Activated CD4-positive, alpha-beta T cell treated with anti-CD3 and anti-CD28 coated beads, Interleukin-2, amount 10 ng/mL, durations not matched to agents 24 days and 14 days (primary cell): ENCODE measurements at regions not wholly inside any gene's neighbourhood (a gene's known extent, or its start where the extent isn't known, plus 50 kb on each side); places are given as distances from the start of the nearest gene placed in this dataset.

Source experiments
- DNase-seq: peaks from one replicate; pipeline ENCODE4 v3.0.0; 2022
- H3K27ac Mint-ChIP-seq: one replicate; pipeline ENCODE4 v1.8.0; 2022; ENCODE audit warnings: mild to moderate bottlenecking, mixed read lengths
- H3K27me3 Mint-ChIP-seq: one replicate; pipeline ENCODE4 v1.8.0; 2022; ENCODE audit warnings: mixed read lengths
- H3K36me3 Mint-ChIP-seq: one replicate; pipeline ENCODE4 v1.8.0; 2022; ENCODE audit warnings: low read depth, mild to moderate bottlenecking, mixed read lengths
- H3K4me1 Mint-ChIP-seq: one replicate; pipeline ENCODE4 v1.8.0; 2021; ENCODE audit warnings: mixed read lengths
- H3K4me3 Mint-ChIP-seq: one replicate; pipeline ENCODE4 v1.8.0; 2022; ENCODE audit warnings: mild to moderate bottlenecking, moderate library complexity, mixed read lengths
- H3K9me3 Mint-ChIP-seq: one replicate; pipeline ENCODE4 v1.8.0; 2021; ENCODE audit warnings: mixed read lengths
- intact Hi-C: fragments of 100-400 bp; cut with micrococcal nuclease; formaldehyde crosslinking; loops from one replicate; pipeline ENCODE4 v1.15.1; 2023

- intact Hi-C loops = no loop called here
- Mint-ChIP-seq H3K9me3 (peaks cover 5% of the 10 kb centered on the region), H3K27me3 (peaks cover 8% of the 10 kb centered on the region), H3K27ac (no peak overlapping the region), H3K4me1 (no peaks in the 10 kb centered on the region), H3K36me3 (no peaks in the 10 kb centered on the region), H3K4me3 (no peak overlapping the region)
- DNase-seq = no peak
Measured at GRCh38 chr15:95645791-95646338, 684.6 kb upstream of the NR2F2 start.

DNA sequence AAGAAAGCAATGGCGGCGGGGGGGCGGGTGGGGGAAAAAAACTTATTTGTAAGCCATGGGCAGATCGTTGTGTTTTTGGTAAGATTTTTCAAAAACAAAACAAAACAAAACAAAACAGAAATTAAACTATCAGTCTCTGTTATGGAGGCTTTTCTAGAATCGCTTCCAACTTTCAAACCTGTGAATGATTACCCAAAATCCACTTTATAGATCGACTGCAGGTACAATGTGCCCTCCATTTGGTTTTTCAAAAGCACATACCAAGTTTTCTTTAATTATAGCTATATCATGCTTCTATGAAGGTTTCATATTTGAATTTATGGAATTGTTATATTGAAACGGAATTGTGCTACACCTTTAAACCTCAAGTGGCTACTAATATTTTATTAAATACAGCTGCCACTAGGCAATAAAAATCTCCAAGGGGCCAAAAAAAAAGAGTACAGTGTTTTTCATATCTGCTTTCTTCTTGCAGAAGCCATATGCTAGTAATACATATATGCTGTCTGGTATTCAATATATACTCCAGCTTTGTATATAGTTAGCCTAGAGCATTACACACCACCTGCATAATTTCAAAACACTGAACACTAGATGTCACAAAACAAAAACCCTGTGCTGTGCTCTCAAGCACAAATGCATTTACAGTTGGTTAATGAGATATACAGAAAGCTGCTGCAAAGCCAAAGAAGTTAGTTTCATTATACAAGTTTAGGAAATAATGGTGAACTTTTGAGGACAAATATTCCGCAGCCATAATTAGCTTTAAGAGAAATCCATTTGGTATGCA, 683.8 kb upstream of the NR2F2 start:
- no peaks in the 10 kb centered on the region for H3K36me3 Mint-ChIP-seq
- intact Hi-C loops = no loop called here
- no peaks in the 10 kb centered on the region for H3K4me1 Mint-ChIP-seq
- peaks cover 5% of the 10 kb centered on the region for H3K9me3 Mint-ChIP-seq
- peaks cover 8% of the 10 kb centered on the region for H3K27me3 Mint-ChIP-seq
- DNase-seq = no peak
- H3K4me3 Mint-ChIP-seq = no peak overlapping the region
- no peak overlapping the region for H3K27ac Mint-ChIP-seq

GRCh38 chr15:95647531-95648277, 682.8 kb upstream of the NR2F2 start:
- no peaks in the 10 kb centered on the region for H3K4me1 Mint-ChIP-seq
- peaks cover 5% of the 10 kb centered on the region for H3K9me3 Mint-ChIP-seq
- DNase-seq = no peak
- H3K27me3 Mint-ChIP-seq = peaks cover 8% of the 10 kb centered on the region
- H3K36me3 Mint-ChIP-seq = no peaks in the 10 kb centered on the region
- intact Hi-C loops = no loop called here
- no peak overlapping the region for H3K27ac Mint-ChIP-seq
- no peak overlapping the region for H3K4me3 Mint-ChIP-seq

GRCh38 chr15:95653361-95653805, 677.1 kb upstream of the NR2F2 start:
- intact Hi-C loops = no loop called here
- no peaks in the 10 kb centered on the region for H3K27me3 Mint-ChIP-seq
- no peaks in the 10 kb centered on the region for H3K9me3 Mint-ChIP-seq

DNA sequence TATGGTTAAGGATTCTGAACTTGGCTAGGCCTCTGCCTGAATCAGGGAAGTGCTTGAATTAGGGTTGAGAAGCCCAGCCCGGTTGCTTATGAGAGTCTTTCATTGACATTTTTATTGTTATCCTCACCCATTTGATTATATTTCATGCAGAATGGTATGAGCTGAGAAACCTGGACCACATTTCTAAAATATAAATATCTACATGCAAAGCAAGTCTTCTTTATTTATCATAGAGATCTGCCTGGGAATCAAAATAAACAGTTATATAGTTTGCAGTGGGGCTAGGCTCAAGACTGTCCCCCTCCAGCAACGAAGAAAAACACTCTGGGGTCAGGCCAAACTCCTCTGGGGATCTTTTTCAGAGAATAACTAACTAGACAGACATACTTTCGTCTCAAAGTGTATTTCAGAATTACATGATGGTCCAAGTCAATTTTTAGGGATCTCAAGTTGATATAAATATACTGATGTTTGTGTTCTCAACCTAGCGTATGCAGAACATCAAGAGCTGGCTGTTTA, 675.4 kb upstream of the NR2F2 start:
- no peak overlapping the region for H3K4me3 Mint-ChIP-seq
- intact Hi-C loops = no loop called here
- no peak for DNase-seq
- H3K27ac Mint-ChIP-seq = no peak overlapping the region
- H3K9me3 Mint-ChIP-seq = no peaks in the 10 kb centered on the region
- peaks cover 5% of the 10 kb centered on the region for H3K27me3 Mint-ChIP-seq
- no peaks in the 10 kb centered on the region for H3K36me3 Mint-ChIP-seq
- no peaks in the 10 kb centered on the region for H3K4me1 Mint-ChIP-seq

More at GRCh38 chr15:95653361-95653805, 677.1 kb upstream of the NR2F2 start:
- Mint-ChIP-seq H3K4me1 (no peaks in the 10 kb centered on the region), H3K4me3 (no peak overlapping the region), H3K36me3 (no peaks in the 10 kb centered on the region), H3K27ac (no peak overlapping the region)
- no peak for DNase-seq

GRCh38 chr15:95656595-95656994, 673.9 kb upstream of the NR2F2 start:
- Mint-ChIP-seq H3K4me1 (no peaks in the 10 kb centered on the region), H3K36me3 (no peaks in the 10 kb centered on the region)
- intact Hi-C loops = loop anchor here (2.0 kb wide), 1 partner anchor 60 kb away; no protein-coding TSS in a partner anchor

GRCh38 chr15:95658799-95659198, 671.7 kb upstream of the NR2F2 start:
- no peak overlapping the region for H3K27ac Mint-ChIP-seq
- no peaks in the 10 kb centered on the region for H3K9me3 Mint-ChIP-seq
- H3K27me3 Mint-ChIP-seq = peaks cover 7% of the 10 kb centered on the region
- intact Hi-C loops = no loop called here
- no peak overlapping the region for H3K4me3 Mint-ChIP-seq
- DNase-seq = no peak
- H3K4me1 Mint-ChIP-seq = no peaks in the 10 kb centered on the region
- H3K36me3 Mint-ChIP-seq = no peaks in the 10 kb centered on the region

More at GRCh38 chr15:95656595-95656994, 673.9 kb upstream of the NR2F2 start:
- DNase-seq = no peak
- H3K9me3 Mint-ChIP-seq = no peaks in the 10 kb centered on the region
- H3K4me3 Mint-ChIP-seq = no peak overlapping the region
- H3K27ac Mint-ChIP-seq = no peak overlapping the region
- peaks cover 5% of the 10 kb centered on the region for H3K27me3 Mint-ChIP-seq

DNA sequence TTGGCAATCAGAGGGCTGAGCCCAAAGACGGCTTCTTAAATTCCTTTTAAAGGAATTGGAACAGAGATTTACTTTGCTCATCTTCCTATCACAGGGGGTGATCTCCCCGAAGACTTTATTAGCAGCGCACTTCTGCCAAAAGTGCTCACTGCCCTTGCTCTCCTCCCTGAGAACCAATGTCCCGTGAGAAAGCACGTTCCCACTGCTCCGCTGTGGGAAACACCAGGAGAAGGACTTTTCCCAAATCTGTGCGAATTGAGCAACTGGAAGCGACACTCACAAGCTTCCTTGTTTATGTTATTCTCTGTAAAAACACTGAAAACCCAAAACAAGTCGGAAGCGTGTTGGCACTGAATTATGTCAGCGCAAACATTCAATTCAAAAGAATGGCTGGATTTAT, 670.8 kb upstream of the NR2F2 start:
- Mint-ChIP-seq H3K36me3 (no peaks in the 10 kb centered on the region), H3K27me3 (peaks cover 9% of the 10 kb centered on the region), H3K27ac (no peak overlapping the region), H3K4me3 (no peak overlapping the region), H3K4me1 (no peaks in the 10 kb centered on the region), H3K9me3 (no peaks in the 10 kb centered on the region)
- no peak for DNase-seq
- intact Hi-C loops = no loop called here

DNA sequence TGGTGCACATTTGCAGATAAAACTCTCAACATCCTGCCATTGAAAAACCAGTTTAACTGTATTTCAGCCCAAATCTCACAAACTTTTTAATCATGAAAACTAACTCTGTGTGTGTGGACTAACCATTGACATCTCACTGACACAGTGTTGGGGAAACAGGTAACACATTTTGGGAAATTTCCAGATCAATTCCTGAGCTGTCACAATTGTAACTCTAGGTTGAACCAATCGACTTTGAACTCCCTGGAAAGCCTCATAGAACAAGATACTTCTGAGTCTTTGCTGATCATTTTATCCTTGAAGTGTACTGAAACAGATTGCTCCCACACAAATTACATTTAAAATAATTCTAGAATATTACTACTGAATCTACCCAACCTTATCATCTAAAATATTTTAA, 667.9 kb upstream of the NR2F2 start:
- intact Hi-C loops = no loop called here
- Mint-ChIP-seq H3K36me3 (no peaks in the 10 kb centered on the region), H3K27me3 (peaks cover 14% of the 10 kb centered on the region), H3K27ac (no peak overlapping the region), H3K4me3 (no peak overlapping the region), H3K4me1 (no peaks in the 10 kb centered on the region), H3K9me3 (no peaks in the 10 kb centered on the region)
- DNase-seq = no peak

GRCh38 chr15:95663156-95664100, 667.1 kb upstream of the NR2F2 start:
- Mint-ChIP-seq H3K36me3 (no peaks in the 10 kb centered on the region), H3K4me1 (peaks cover 1% of the 10 kb centered on the region), H3K9me3 (no peaks in the 10 kb centered on the region), H3K27me3 (peaks cover 22% of the 10 kb centered on the region), H3K27ac (no peak overlapping the region), H3K4me3 (no peak overlapping the region)
- intact Hi-C loops = no loop called here
- DNase-seq = no peak

DNA sequence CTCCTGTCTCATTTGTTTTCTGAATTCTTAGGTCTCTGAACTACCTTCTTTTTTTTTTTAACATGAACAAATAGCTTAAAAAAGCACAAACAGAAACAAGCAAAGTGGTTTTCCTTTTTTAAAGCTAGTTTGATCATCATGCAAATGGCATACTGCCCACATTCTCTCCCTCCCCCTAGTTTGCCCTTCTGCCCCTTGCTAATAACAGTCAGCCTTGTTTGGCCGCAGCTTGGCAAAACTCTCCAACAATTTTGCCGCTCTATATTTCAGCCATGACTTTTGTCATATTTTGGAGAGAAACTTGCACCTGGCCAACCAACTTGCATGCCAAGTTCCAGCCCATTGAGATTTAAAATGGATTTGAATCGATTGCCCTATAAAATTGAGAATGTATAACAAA, 666.0 kb upstream of the NR2F2 start:
- no peak overlapping the region for H3K4me3 Mint-ChIP-seq
- H3K4me1 Mint-ChIP-seq = peaks cover 7% of the 10 kb centered on the region
- no peaks in the 10 kb centered on the region for H3K9me3 Mint-ChIP-seq
- intact Hi-C loops = no loop called here
- H3K36me3 Mint-ChIP-seq = no peaks in the 10 kb centered on the region
- H3K27me3 Mint-ChIP-seq = peaks cover 21% of the 10 kb centered on the region
- no peak for DNase-seq
- no peak overlapping the region for H3K27ac Mint-ChIP-seq

- peak overlapping the region; percentile 13 for H3K27ac Mint-ChIP-seq
- H3K4me3 Mint-ChIP-seq = peak overlapping the region; percentile 68
- intact Hi-C loops = no loop called here
Measured at GRCh38 chr15:95669146-95669922, 661.2 kb upstream of the NR2F2 start.

GRCh38 chr15:95674031-95674430, 656.5 kb upstream of the NR2F2 start:
- intact Hi-C loops = no loop called here
- H3K36me3 Mint-ChIP-seq = no peaks in the 10 kb centered on the region

More at GRCh38 chr15:95669146-95669922, 661.2 kb upstream of the NR2F2 start:
- no peak for DNase-seq
- Mint-ChIP-seq H3K9me3 (peaks cover 10% of the 10 kb centered on the region), H3K27me3 (peaks cover 17% of the 10 kb centered on the region), H3K36me3 (no peaks in the 10 kb centered on the region), H3K4me1 (peaks cover 10% of the 10 kb centered on the region)

More at GRCh38 chr15:95674031-95674430, 656.5 kb upstream of the NR2F2 start:
- no peak overlapping the region for H3K27ac Mint-ChIP-seq
- H3K4me3 Mint-ChIP-seq = no peak overlapping the region
- peaks cover 6% of the 10 kb centered on the region for H3K4me1 Mint-ChIP-seq
- H3K9me3 Mint-ChIP-seq = peaks cover 12% of the 10 kb centered on the region
- DNase-seq = no peak
- H3K27me3 Mint-ChIP-seq = peaks cover 2% of the 10 kb centered on the region
